ENCODE measurements at regions not wholly inside any gene's neighbourhood (a gene's known extent, or its start where the extent isn't known, plus 50 kb on each side); places are given as distances from the start of the nearest gene placed in this dataset.

- TF ChIP-seq RAD21 (IDR thresholded peaks at IDR 0.05; ENCODE audit: low read depth) (no peak), TCF7L2 (IDR thresholded peaks at IDR 0.05; ENCODE audit: borderline replicate concordance, extremely low read depth, insufficient read depth, insufficient read length) (no peak), ELF1 (IDR thresholded peaks at IDR 0.05; ENCODE audit: borderline replicate concordance, low read depth) (no peak), EGR1 (IDR thresholded peaks at IDR 0.05; ENCODE audit: low read depth) (no peak), ZFX (IDR thresholded peaks at IDR 0.05) (no peak), SRF (IDR thresholded peaks at IDR 0.05; ENCODE audit: low read depth) (no peak), EZH2 (IDR thresholded peaks at IDR 0.05) (no peak), JUND (IDR thresholded peaks at IDR 0.05) (no peak), SIN3A (IDR thresholded peaks at IDR 0.05; ENCODE audit: low read depth) (no peak), YY1 (IDR thresholded peaks at IDR 0.05; ENCODE audit: extremely low read depth, insufficient replicate concordance, low read depth, low read length) (no peak), EZH2phosphoT487 (IDR thresholded peaks at IDR 0.05; ENCODE audit: borderline replicate concordance) (no peak), POLR2AphosphoS5 (IDR thresholded peaks at IDR 0.05; ENCODE audit: low read depth, low read length) (no peak), CBX3 (IDR thresholded peaks at IDR 0.05; ENCODE audit: low read depth) (no peak), POLR2A (IDR thresholded peaks at IDR 0.05; ENCODE audit: borderline replicate concordance, extremely low read depth, insufficient read depth, insufficient read length) (no peak), FOSL1 (IDR thresholded peaks at IDR 0.05; ENCODE audit: low read depth) (no peak)
- TF ChIP-seq, protein P1, sequence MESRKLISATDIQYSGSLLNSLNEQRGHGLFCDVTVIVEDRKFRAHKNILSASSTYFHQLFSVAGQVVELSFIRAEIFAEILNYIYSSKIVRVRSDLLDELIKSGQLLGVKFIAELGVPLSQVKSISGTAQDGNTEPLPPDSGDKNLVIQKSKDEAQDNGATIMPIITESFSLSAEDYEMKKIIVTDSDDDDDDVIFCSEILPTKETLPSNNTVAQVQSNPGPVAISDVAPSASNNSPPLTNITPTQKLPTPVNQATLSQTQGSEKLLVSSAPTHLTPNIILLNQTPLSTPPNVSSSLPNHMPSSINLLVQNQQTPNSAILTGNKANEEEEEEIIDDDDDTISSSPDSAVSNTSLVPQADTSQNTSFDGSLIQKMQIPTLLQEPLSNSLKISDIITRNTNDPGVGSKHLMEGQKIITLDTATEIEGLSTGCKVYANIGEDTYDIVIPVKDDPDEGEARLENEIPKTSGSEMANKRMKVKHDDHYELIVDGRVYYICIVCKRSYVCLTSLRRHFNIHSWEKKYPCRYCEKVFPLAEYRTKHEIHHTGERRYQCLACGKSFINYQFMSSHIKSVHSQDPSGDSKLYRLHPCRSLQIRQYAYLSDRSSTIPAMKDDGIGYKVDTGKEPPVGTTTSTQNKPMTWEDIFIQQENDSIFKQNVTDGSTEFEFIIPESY (IDR thresholded peaks at IDR 0.05; ENCODE audit: extremely low read depth, insufficient replicate concordance, low read length): no peak
- H3K79me2 ChIP-seq (ENCODE audit: insufficient read depth, low read length): no peaks in the 10 kb centered on the region
- H3K4me1 ChIP-seq (ENCODE audit: control insufficient read depth in 1 of 2, insufficient read depth in 2 of 2, low read length in 2 of 2): no peaks in the 10 kb centered on the region
- intact Hi-C loops (cut with micrococcal nuclease): no loop called here
- ATAC-seq (no peak), DNase-seq (ENCODE audit: low read depth, low spot score) (no peak)
- no peak overlapping the region for H3K4me3 ChIP-seq (replicated peaks in 1 of 2; ENCODE audit: low read depth in 1 of 2, low read length in 2 of 2)
- no peak overlapping the region for H3K4me2 ChIP-seq (ENCODE audit: low read length)
- H3K9ac ChIP-seq (ENCODE audit: low read length): no peak overlapping the region
- H3K9me2 ChIP-seq (ENCODE audit: insufficient read depth): no peaks in the 10 kb centered on the region
- no peaks in the 10 kb centered on the region for H4K20me1 ChIP-seq (ENCODE audit: insufficient read depth)
- RAD21 ChIA-PET (ENCODE audit: low non-redundant PET in 1 of 2, low total read pairs in 2 of 2, uncharacterized antibody in 2 of 2, unreplicated experiment in 2 of 2): no interaction called here
- no peaks in the 10 kb centered on the region for H3K9me3 ChIP-seq (ENCODE audit: control insufficient read depth in 1 of 2, insufficient read depth in 1 of 2, low read depth in 1 of 2, low read length in 2 of 2)
- H3K27me3 ChIP-seq (ENCODE audit: insufficient read depth, low read length): no peaks in the 10 kb centered on the region
- CTCF ChIA-PET: no interaction called here
- H3K36me3 ChIP-seq (ENCODE audit: control insufficient read depth in 1 of 2, insufficient read depth in 2 of 2, low read length in 2 of 2): no peaks in the 10 kb centered on the region
- H2AFZ ChIP-seq (ENCODE audit: low read depth, low read length, poor library complexity, severe bottlenecking): no peak overlapping the region
- no peak overlapping the region for H3K27ac ChIP-seq (ENCODE audit: low read depth, low read length)
- POLR2A ChIA-PET: no interaction called here
- BruUV-seq (replicated peaks): no TSS peak
Measured at GRCh38 chr18:25686960-25687500, 335.1 kb upstream of the ZNF521 start.

All from HCT116 (cell line).